ENCODE measurements at regions not wholly inside any gene's neighbourhood (a gene's known extent, or its start where the extent isn't known, plus 50 kb on each side); places are given as distances from the start of the nearest gene placed in this dataset.

GRCh38 chr14:100451264-100451663, 128.1 kb downstream of the SLC25A47 start:
- Mint-ChIP-seq H3K4me3 (ENCODE audit: unreplicated experiment) (no peak overlapping the region), H3K9me3 (ENCODE audit: unreplicated experiment) (no peaks in the 10 kb centered on the region), H3K27me3 (ENCODE audit: low read depth, unreplicated experiment) (no peaks in the 10 kb centered on the region), H3K36me3 (ENCODE audit: low read depth, unreplicated experiment) (peaks cover 6% of the 10 kb centered on the region), H3K27ac (ENCODE audit: unreplicated experiment) (no peak overlapping the region), H3K4me1 (ENCODE audit: low read depth, unreplicated experiment) (no peaks in the 10 kb centered on the region)
- Histone ChIP-seq H3K9me3 (ENCODE audit: insufficient read depth, low read depth, low read length) (no peaks in the 10 kb centered on the region), H3K27ac (ENCODE audit: low read depth, low read length) (no peak overlapping the region), H4K20me1 (ENCODE audit: insufficient read depth, low read length) (peaks cover 5% of the 10 kb centered on the region), H3K9ac (ENCODE audit: low read length) (no peak overlapping the region), H3K4me2 (ENCODE audit: low read length) (no peak overlapping the region), H3K27me3 (ENCODE audit: insufficient read depth, low read length) (no peaks in the 10 kb centered on the region), H2AFZ (ENCODE audit: low read depth, low read length) (no peak overlapping the region), H3K36me3 (ENCODE audit: insufficient read depth, low read length) (no peaks in the 10 kb centered on the region), H3K79me2 (ENCODE audit: insufficient read depth, low read length) (no peaks in the 10 kb centered on the region), H3K4me1 (ENCODE audit: insufficient read depth, low read length) (no peaks in the 10 kb centered on the region), H3K4me3 (ENCODE audit: insufficient read depth, low read depth, low read length) (no peak overlapping the region)
- DNase-seq (ENCODE audit: low read depth), result no peak
- FAIRE-seq, result no peak
- TF ChIP-seq CTCF (IDR thresholded peaks at IDR 0.05; ENCODE audit: insufficient read depth, low read depth, low read length) (no peak), EZH2 (IDR thresholded peaks at IDR 0.05; ENCODE audit: insufficient read depth, low read length) (no peak)

- Mint-ChIP-seq H3K27ac (ENCODE audit: unreplicated experiment) (no peak overlapping the region), H3K36me3 (ENCODE audit: low read depth, unreplicated experiment) (peaks cover 6% of the 10 kb centered on the region), H3K27me3 (ENCODE audit: low read depth, unreplicated experiment) (no peaks in the 10 kb centered on the region), H3K4me1 (ENCODE audit: low read depth, unreplicated experiment) (no peaks in the 10 kb centered on the region), H3K9me3 (ENCODE audit: unreplicated experiment) (no peaks in the 10 kb centered on the region), H3K4me3 (ENCODE audit: unreplicated experiment) (no peak overlapping the region)
- no peaks in the 10 kb centered on the region for H3K79me2 ChIP-seq (ENCODE audit: insufficient read depth, low read length)
- no peak overlapping the region for H3K4me2 ChIP-seq (ENCODE audit: low read length)
- no peak overlapping the region for H2AFZ ChIP-seq (ENCODE audit: low read depth, low read length)
- FAIRE-seq (no peak), DNase-seq (ENCODE audit: low read depth) (no peak)
- no peaks in the 10 kb centered on the region for H3K27me3 ChIP-seq (ENCODE audit: insufficient read depth, low read length)
- H4K20me1 ChIP-seq (ENCODE audit: insufficient read depth, low read length), result peaks cover 5% of the 10 kb centered on the region
- no peak overlapping the region for H3K9ac ChIP-seq (ENCODE audit: low read length)
- no peak overlapping the region for H3K27ac ChIP-seq (ENCODE audit: low read depth, low read length)
- H3K36me3 ChIP-seq (ENCODE audit: insufficient read depth, low read length), result no peaks in the 10 kb centered on the region
- TF ChIP-seq EZH2 (IDR thresholded peaks at IDR 0.05; ENCODE audit: insufficient read depth, low read length) (no peak), CTCF (IDR thresholded peaks at IDR 0.05; ENCODE audit: insufficient read depth, low read depth, low read length) (no peak)
- H3K4me3 ChIP-seq (ENCODE audit: insufficient read depth, low read depth, low read length), result no peak overlapping the region
- no peaks in the 10 kb centered on the region for H3K4me1 ChIP-seq (ENCODE audit: insufficient read depth, low read length)
- H3K9me3 ChIP-seq (ENCODE audit: insufficient read depth, low read depth, low read length), result no peaks in the 10 kb centered on the region
These were observed 130.8 kb downstream of the SLC25A47 start for GRCh38 chr14:100453930-100454329.

GRCh38 chr14:100454437-100454836, 131.3 kb downstream of the SLC25A47 start:
- Histone ChIP-seq H3K9ac (ENCODE audit: low read length) (no peak overlapping the region), H3K79me2 (ENCODE audit: insufficient read depth, low read length) (no peaks in the 10 kb centered on the region), H4K20me1 (ENCODE audit: insufficient read depth, low read length) (peaks cover 5% of the 10 kb centered on the region), H3K27ac (ENCODE audit: low read depth, low read length) (no peak overlapping the region), H2AFZ (ENCODE audit: low read depth, low read length) (no peak overlapping the region), H3K9me3 (ENCODE audit: insufficient read depth, low read depth, low read length) (no peaks in the 10 kb centered on the region), H3K27me3 (ENCODE audit: insufficient read depth, low read length) (no peaks in the 10 kb centered on the region), H3K4me2 (ENCODE audit: low read length) (no peak overlapping the region), H3K4me1 (ENCODE audit: insufficient read depth, low read length) (no peaks in the 10 kb centered on the region), H3K36me3 (ENCODE audit: insufficient read depth, low read length) (no peaks in the 10 kb centered on the region), H3K4me3 (ENCODE audit: insufficient read depth, low read depth, low read length) (no peak overlapping the region)
- TF ChIP-seq EZH2 (IDR thresholded peaks at IDR 0.05; ENCODE audit: insufficient read depth, low read length) (no peak), CTCF (IDR thresholded peaks at IDR 0.05; ENCODE audit: insufficient read depth, low read depth, low read length) (no peak)
- Mint-ChIP-seq H3K36me3 (ENCODE audit: low read depth, unreplicated experiment) (peaks cover 6% of the 10 kb centered on the region), H3K4me3 (ENCODE audit: unreplicated experiment) (no peak overlapping the region), H3K4me1 (ENCODE audit: low read depth, unreplicated experiment) (no peaks in the 10 kb centered on the region), H3K9me3 (ENCODE audit: unreplicated experiment) (no peaks in the 10 kb centered on the region), H3K27ac (ENCODE audit: unreplicated experiment) (no peak overlapping the region), H3K27me3 (ENCODE audit: low read depth, unreplicated experiment) (no peaks in the 10 kb centered on the region)
- DNase-seq (ENCODE audit: low read depth), result no peak
- no peak for FAIRE-seq
